Omental fat pad (tissue), 3 donors: ENCODE measurements at regions not wholly inside any gene's neighbourhood (a gene's known extent, or its start where the extent isn't known, plus 50 kb on each side); places are given as distances from the start of the nearest gene placed in this dataset.

ENCODE experiments used
- ATAC-seq: fragments of 150-250 bp; one replicate; pipeline ENCODE4 v1.9.1; 2016; ENCODE audit warnings: mild to moderate bottlenecking, moderate library complexity; ENCODE audit not compliant: low FRiP score
- DNase-seq: peaks from one replicate; pipeline ENCODE4 v3.0.0-alpha.2; 2019; ENCODE audit warnings: low spot score
- CTCF ChIP-seq, 3 donors: fragments of 450-650 bp; IDR thresholded peaks; one replicate each; pipeline ENCODE4 v1.5.1; 2016 to 2017; ENCODE audit warnings: antibody characterized with exemption in 3 of 3, mild to moderate bottlenecking in 3 of 3, moderate library complexity in 2 of 3

GRCh38 chr3:20574746-20575145 is 388.7 kb upstream of the SGO1 start:
- no peak for DNase-seq
- no peak for ATAC-seq
- TF ChIP-seq CTCF (IDR thresholded peaks at IDR 0.05): no peak

GRCh38 chr3:20573175-20573574 is 387.2 kb upstream of the SGO1 start:
- no peak for DNase-seq
- no peak for ATAC-seq
- no peak for TF ChIP-seq CTCF (IDR thresholded peaks at IDR 0.05)

- DNase-seq (no peak), ATAC-seq (no peak)
- no peak for TF ChIP-seq CTCF (IDR thresholded peaks at IDR 0.05)
Observed at GRCh38 chr3:20572473-20572872, 386.5 kb upstream of the SGO1 start.

- TF ChIP-seq CTCF (IDR thresholded peaks at IDR 0.05): no peak
- DNase-seq (no peak), ATAC-seq (no peak)
Observed at GRCh38 chr3:20569310-20569709, 383.3 kb upstream of the SGO1 start.

GRCh38 chr3:20564966-20565365 is 379.0 kb upstream of the SGO1 start:
- TF ChIP-seq CTCF (IDR thresholded peaks at IDR 0.05): no peak
- ATAC-seq: no peak
- no peak for DNase-seq

GRCh38 chr3:20563985-20564384 is 378.0 kb upstream of the SGO1 start:
- ATAC-seq: no peak
- DNase-seq: no peak
- no peak for TF ChIP-seq CTCF (IDR thresholded peaks at IDR 0.05)

- DNase-seq (no peak), ATAC-seq (no peak)
- TF ChIP-seq CTCF (IDR thresholded peaks at IDR 0.05): no peak
Observed at GRCh38 chr3:20563251-20563650, 377.2 kb upstream of the SGO1 start.
